GM21529 (cell line): ENCODE measurements at regions not wholly inside any gene's neighbourhood (a gene's known extent, or its start where the extent isn't known, plus 50 kb on each side); places are given as distances from the start of the nearest gene placed in this dataset.

ENCODE experiments used
- ATAC-seq: cut with Tn5 transposase; IDR thresholded peaks from one replicate; pipeline ENCODE4 v1.9.1; 2021; ENCODE audit not compliant: unreplicated experiment

DNA sequence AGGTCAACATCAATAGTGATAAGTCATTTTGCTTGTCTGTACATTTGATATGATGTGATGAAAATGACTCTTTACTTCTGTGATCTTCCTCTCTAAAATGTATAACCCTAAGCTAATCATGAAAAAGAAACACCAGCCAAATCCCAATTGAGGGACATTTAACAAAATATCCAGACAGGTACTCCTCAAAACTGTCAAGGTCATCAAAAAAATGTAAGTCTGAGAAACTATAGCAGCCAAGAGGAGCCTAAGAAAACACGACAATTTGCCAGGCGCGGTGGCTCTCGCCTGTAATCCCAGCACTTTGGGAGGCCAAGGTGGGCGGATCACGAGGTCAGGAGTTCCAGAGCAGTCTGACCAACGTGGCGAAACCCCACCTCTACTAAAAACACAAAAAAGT lies 708.5 kb upstream of the ID4 start:
- ATAC-seq = no peak

DNA sequence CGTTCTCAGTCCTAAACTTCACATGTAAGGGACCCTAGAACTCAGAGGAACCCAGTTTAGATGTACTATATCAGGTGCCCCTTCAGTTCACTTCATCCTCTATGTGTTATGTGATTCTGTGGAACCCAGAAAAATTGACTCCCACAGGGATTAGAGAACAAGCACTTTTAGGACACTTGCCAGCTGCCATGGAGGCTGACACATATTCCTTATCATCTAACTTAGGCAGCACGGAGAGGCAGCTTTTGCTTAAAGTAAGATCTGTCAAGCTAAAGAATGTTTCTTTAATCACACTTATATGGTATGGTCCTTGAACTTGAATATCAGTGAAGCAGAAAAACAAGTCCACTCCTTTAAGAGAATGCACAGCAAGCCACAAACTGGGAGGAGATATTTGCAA lies 701.5 kb upstream of the ID4 start:
- ATAC-seq = no peak

GRCh38 chr6:19137505-19137904 lies 699.7 kb upstream of the ID4 start:
- no peak for ATAC-seq

DNA sequence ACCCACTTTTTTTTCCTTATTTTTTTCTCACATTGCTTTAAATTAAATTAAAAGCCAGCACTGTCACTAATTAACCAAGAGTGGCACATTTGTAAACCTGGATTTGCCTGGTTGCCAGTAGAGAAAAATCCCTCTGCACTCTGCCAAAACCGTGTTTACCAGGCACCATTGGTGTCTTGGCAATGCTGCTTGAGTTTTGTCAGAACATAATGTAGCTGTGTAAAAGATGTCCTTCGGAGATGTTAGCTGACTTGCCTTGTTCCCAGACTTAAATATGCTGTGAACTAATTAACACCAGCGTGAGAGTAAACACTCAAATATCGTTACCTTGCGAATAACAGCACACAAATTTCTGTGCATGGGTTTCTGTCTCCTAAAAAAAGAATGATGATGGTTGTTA lies 694.9 kb upstream of the ID4 start:
- ATAC-seq = no peak

GRCh38 chr6:19150307-19150706 lies 686.9 kb upstream of the ID4 start:
- ATAC-seq = no peak

DNA sequence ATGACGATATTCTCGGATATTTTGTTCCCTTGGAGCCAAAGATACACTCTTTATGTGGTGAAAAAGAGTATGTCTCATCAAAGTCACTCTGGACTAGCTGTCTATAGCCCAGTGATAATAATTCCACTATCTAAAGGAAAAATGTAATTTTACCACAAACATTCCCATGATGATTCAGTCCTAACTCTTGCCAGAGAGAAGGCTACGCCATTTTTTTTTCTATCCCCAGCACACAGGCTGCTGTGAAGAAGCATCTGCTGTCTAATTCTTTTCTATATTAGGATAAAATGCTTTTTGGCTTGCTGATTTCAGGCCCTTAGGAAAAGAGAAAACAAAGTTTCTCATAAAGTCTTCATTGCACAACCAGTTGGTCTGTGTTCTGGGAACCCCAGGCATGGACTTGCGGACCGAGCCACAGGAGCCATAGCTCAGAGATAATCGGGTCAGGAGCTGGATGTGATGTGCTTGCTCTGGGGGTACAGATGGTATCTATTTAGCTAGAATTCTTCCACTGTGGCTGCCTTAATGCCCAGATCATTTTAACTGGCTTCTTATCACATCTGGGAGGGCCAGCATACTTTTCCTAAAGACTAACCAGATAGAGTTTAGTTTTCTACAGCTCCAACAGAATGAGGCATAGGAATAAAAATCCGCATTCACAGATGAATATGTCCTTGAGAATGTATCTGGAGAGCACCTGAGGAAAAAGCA lies 683.7 kb upstream of the ID4 start:
- ATAC-seq = no peak

DNA sequence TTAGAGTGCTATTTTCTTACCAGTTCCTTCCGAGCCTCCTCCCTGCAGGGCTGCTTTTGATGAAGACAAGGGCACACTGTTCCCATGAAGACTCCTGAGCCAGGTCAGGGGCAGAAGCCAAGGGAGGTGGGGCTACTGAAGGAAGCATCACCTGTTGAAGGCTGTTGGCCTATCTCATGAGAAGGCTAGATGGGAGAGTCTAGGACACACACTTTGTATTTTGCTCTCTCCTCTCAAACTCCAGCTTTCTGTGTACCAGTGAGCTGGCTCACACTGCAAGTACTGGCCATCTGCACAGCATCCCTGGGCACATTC lies 683.2 kb upstream of the ID4 start:
- ATAC-seq = no peak

- no peak for ATAC-seq
Measured at GRCh38 chr6:19156443-19156842, 680.7 kb upstream of the ID4 start.

DNA sequence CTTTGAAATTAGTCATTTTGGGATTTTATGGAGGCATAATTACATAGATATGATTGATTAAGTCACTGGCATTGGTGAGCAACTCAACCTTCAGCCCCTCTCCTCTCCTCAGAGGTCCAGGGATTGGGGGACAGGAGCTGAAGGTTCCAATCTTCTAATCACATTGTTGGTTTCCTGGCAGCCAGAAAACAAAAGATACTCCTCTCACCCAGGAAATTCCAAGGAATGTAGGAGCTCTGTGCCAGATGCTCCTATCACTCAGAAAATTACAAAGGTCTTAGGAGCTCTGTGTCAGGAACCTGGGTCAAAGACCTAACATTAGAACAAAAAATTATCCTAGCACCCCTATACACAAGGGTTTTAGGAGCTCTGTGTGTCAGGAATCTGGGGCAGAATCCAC lies 679.7 kb upstream of the ID4 start:
- ATAC-seq = no peak

DNA sequence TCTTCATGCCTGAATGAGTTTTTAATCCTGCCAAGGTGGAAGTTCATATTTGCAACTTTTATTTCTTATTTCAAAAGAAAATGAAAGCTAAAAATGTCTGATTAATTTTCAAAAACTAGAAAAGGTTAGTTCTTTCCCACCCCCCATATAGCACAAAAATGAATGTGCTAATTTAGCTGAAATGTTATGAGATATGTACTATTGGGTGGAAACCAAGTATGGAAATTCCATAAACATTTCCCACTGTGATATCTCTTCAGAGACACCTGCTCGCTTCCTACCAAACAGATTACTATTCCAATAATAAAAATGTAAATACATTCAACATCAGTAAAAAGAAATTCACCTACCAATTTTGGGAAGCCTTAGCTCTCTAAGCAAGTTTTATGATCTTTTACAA lies 678.6 kb upstream of the ID4 start:
- ATAC-seq = no peak

DNA sequence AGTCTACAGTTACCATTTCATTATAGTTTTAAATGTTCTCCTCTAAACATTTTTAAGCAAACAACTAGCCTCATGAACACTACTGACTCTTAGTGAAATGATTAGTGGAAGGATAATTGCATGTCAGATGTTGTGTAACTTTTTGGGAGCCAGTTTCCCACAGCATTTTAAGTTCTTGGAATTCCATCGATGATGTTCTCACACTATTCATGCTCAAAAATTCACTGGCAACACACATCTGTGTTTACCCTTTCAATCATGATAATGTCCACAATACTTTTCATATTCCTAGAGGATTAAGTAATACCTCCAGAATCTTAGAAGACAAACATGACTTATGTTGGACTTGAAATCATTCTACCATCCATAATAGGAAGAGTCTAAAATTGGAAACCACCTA lies 678.1 kb upstream of the ID4 start:
- no peak for ATAC-seq

- no peak for ATAC-seq
Measured at GRCh38 chr6:19159561-19159960, 677.6 kb upstream of the ID4 start.

DNA sequence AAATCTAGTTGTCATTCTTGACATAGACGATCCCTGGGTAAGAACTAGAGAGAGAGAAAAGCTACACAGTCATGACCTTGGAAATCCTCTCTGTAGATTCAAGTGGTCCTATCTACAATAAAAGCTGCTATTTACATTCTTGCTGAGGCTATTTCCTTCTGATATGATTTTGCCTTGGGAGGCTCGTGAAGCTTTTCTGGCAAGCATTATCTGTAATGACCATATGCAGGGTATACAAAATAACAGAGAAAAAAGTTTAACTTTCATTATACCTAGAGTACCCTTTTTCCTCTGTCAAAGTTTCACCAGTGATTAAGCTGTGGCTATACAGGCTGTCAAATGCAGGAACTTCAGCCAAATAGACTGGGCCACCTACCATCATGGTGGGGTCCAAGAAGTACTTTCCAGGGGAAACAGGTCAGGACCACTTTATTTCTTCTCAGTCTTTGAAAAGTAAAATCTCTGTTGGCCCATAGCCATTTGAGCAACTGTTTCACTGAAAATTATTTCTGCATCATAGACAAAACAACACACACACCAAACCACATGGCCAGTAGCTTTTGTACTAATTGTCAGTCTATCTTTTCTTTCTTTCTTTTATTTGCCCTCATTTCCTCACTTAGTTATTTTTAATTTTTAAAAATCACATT lies 677.0 kb upstream of the ID4 start:
- ATAC-seq = no peak

- no peak for ATAC-seq
Measured at GRCh38 chr6:19167251-19167650, 669.9 kb upstream of the ID4 start.

- ATAC-seq = no peak
Measured at GRCh38 chr6:19169366-19169765, 667.8 kb upstream of the ID4 start.

DNA sequence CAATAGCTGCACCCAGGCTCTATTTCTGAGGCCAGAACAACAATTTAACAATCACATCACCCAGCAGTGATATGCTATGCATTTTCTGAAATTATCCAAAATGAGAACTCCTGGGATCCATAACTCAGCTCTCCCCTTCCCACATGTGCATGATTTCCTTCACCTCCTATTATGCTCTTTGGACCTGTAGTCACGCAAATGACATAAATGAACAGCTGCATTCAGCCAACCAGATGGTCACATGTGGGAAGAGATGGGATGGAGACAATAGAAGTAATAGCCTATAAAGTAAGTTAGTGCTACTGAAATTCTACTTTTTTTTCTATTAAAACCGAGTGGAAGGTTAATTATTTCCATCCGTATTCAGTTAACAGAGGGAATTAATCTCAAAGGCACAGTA lies 662.1 kb upstream of the ID4 start:
- ATAC-seq = no peak

DNA sequence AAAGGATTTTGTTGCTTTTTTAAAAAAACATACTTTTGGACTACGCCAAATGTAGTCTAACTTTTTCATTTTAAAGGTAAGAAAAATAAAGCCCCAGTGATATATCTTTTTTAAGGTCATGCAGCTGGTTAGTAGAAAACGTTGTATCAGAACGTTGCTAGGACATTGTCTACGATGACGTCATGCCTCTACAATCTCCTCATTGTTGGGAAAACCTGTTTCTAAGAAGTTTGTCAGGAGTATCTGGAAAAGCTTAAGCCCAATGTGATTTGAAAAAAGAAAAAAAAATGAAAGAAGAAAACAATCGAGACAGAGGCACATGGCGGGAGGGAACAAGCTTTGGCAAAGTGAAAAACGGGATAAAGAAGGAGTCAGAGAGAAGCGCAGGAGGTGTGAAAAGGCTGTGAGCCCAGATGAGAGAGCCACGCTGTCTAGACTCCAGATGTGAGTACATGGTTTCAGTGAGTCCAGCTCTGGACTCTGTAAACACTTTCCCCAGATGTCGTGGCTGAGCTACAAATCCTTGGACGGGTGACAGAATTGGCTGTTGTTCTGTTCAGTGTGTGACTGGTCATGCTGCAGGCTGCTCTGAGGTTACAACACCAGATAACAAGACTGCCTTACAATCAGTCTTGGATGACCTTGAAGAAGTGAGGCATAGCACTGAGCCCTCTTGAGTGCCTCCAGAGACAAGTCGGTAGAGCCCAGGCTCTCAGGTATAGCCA lies 656.7 kb upstream of the ID4 start:
- ATAC-seq = no peak

DNA sequence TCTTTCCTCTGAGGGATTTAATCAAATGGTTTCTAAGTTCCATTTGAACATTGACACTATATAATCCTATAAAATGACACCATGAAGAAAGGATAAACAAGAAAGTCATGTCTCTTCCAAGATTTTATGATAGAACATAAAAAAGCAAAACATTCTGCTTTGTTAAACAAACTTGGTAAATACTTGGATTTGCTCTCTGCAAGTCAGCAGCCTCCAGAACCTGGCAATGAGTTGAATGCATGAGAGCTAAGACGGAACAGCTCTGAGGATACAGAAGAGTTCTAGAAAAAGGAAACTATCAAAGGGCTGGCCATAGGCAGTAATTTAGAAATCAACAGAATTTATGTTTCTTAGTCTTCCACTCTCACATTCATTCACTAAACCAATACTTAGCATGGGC lies 656.0 kb upstream of the ID4 start:
- ATAC-seq = no peak

GRCh38 chr6:19193624-19194023 lies 643.5 kb upstream of the ID4 start:
- no peak for ATAC-seq

DNA sequence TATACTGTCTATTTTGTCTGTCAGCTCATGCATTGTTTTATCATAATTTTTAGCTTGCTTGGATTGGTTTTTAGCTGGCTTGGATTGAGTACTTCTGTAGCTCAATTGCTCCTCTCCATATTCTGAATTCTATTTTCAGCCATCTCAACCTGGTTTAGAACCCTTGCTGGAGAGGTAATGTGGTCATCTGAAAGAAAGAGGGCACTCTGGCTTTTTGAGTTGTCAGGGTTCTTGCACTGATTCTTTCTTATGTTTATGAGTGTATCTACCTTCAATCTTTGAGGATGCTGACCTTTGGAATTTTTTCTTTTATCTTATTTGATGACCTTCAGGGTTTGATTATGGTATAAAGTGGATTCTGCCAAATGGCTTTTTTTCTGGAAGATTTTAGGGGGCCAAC lies 632.7 kb upstream of the ID4 start:
- no peak for ATAC-seq

DNA sequence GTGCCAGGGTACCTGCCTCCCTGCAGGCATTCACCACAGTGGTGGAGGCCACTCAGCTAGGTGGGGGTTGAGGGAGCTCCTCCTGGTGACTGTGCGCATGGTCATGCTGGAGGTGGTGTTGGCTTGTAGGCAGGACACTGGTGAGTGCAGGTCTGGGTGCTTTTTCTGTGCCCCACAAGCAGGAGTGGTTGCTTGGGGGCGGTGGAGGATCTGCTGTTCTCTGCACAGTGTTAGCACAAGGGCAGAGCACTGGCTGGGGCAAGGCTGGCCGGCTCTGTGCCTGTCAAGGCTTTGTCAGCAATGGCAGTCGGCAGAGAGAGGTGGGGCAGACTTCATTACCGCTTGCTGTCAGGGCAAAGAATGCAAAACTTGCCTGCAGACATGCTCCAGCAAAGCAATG lies 632.1 kb upstream of the ID4 start:
- no peak for ATAC-seq

- no peak for ATAC-seq
Measured at GRCh38 chr6:19209202-19209601, 628.0 kb upstream of the ID4 start.
